Skeletal muscle tissue (tissue), 3 donors: ENCODE measurements at regions not wholly inside any gene's neighbourhood (a gene's known extent, or its start where the extent isn't known, plus 50 kb on each side); places are given as distances from the start of the nearest gene placed in this dataset.

ENCODE experiments used
- H3K27ac ChIP-seq: one replicate; pipeline ENCODE4 v1.7.0; 2013; ENCODE audit warnings: mild to moderate bottlenecking, low read depth, low read length, inconsistent platforms
- H3K27me3 ChIP-seq, 3 donors: one replicate each; pipeline ENCODE4 v1.7.0; 2013; ENCODE audit warnings: low read length in 3 of 3; ENCODE audit not compliant: control insufficient read depth in 3 of 3, insufficient read depth in 3 of 3
- H3K36me3 ChIP-seq, 3 donors: one replicate each; pipeline ENCODE4 v1.7.0; 2013; ENCODE audit warnings: low read length in 3 of 3; ENCODE audit not compliant: control insufficient read depth in 3 of 3, insufficient read depth in 3 of 3
- H3K4me1 ChIP-seq, 3 donors: one replicate each; pipeline ENCODE4 v1.7.0; 2013; ENCODE audit warnings: low read length in 3 of 3, mild to moderate bottlenecking in 3 of 3; ENCODE audit not compliant: control insufficient read depth in 3 of 3, insufficient read depth in 3 of 3
- H3K4me3 ChIP-seq, 3 donors: one replicate each; pipeline ENCODE4 v1.7.0; 2013; ENCODE audit warnings: low read length in 3 of 3
- H3K9ac ChIP-seq, 3 donors: one replicate each; pipeline ENCODE4 v1.7.0; 2013; ENCODE audit warnings: low read length in 3 of 3, mild to moderate bottlenecking in 3 of 3, moderate library complexity in 2 of 3, low read depth in 1 of 3
- H3K9me3 ChIP-seq, 3 donors: one replicate each; pipeline ENCODE4 v1.7.0; 2013; ENCODE audit warnings: low read length in 3 of 3; ENCODE audit not compliant: control insufficient read depth in 3 of 3
- donor health status: Osteomylitis.

- Histone ChIP-seq H3K4me3 (no peak overlapping the region), H3K4me1 (no peaks in the 10 kb centered on the region), H3K36me3 (no peaks in the 10 kb centered on the region), H3K9ac (no peak overlapping the region), H3K27ac (no peak overlapping the region), H3K9me3 (no peaks in the 10 kb centered on the region), H3K27me3 (peaks cover 0 to 10% (median 0%) of the 10 kb centered on the region in 3 donors)
These were observed 301.1 kb downstream of the SHQ1 start for GRCh38 chr3:72547183-72547582.

- Histone ChIP-seq H3K36me3 (no peaks in the 10 kb centered on the region), H3K4me1 (no peaks in the 10 kb centered on the region), H3K9me3 (peaks cover 0 to 6% (median 0%) of the 10 kb centered on the region in 3 donors), H3K27ac (no peak overlapping the region), H3K4me3 (no peak overlapping the region), H3K9ac (no peak overlapping the region), H3K27me3 (peaks cover 0 to 9% (median 0%) of the 10 kb centered on the region in 3 donors)
These were observed 304.0 kb downstream of the SHQ1 start for GRCh38 chr3:72544239-72544638.

GRCh38 chr3:72543246-72543645 is 305.0 kb downstream of the SHQ1 start:
- peaks cover 0 to 3% (median 0%) of the 10 kb centered on the region in 3 donors for H3K27me3 ChIP-seq
- no peak overlapping the region for H3K4me3 ChIP-seq
- no peaks in the 10 kb centered on the region for H3K4me1 ChIP-seq
- no peaks in the 10 kb centered on the region for H3K36me3 ChIP-seq
- H3K27ac ChIP-seq: no peak overlapping the region
- H3K9ac ChIP-seq: no peak overlapping the region
- peaks cover 0 to 6% (median 0%) of the 10 kb centered on the region in 3 donors for H3K9me3 ChIP-seq

GRCh38 chr3:72542781-72543180 is 305.5 kb downstream of the SHQ1 start:
- no peak overlapping the region for H3K4me3 ChIP-seq
- H3K9me3 ChIP-seq: peaks cover 0 to 6% (median 0%) of the 10 kb centered on the region in 3 donors
- no peak overlapping the region for H3K9ac ChIP-seq
- H3K4me1 ChIP-seq: no peaks in the 10 kb centered on the region
- no peak overlapping the region for H3K27ac ChIP-seq
- no peaks in the 10 kb centered on the region for H3K36me3 ChIP-seq
- H3K27me3 ChIP-seq: peaks cover 0 to 3% (median 0%) of the 10 kb centered on the region in 3 donors

GRCh38 chr3:72539856-72540255 is 308.4 kb downstream of the SHQ1 start:
- Histone ChIP-seq H3K27me3 (peaks cover 0 to 3% (median 0%) of the 10 kb centered on the region in 3 donors), H3K27ac (no peak overlapping the region), H3K4me3 (no peak overlapping the region), H3K4me1 (no peaks in the 10 kb centered on the region), H3K36me3 (no peaks in the 10 kb centered on the region), H3K9ac (no peak overlapping the region), H3K9me3 (peaks cover 0 to 6% (median 0%) of the 10 kb centered on the region in 3 donors)

GRCh38 chr3:72538070-72538745 is 310.0 kb downstream of the SHQ1 start:
- peaks cover 0 to 6% (median 0%) of the 10 kb centered on the region in 3 donors for H3K9me3 ChIP-seq
- H3K4me3 ChIP-seq: no peak overlapping the region
- H3K36me3 ChIP-seq: no peaks in the 10 kb centered on the region
- H3K9ac ChIP-seq: no peak overlapping the region
- peaks cover 0 to 3% (median 0%) of the 10 kb centered on the region in 3 donors for H3K27me3 ChIP-seq
- no peak overlapping the region for H3K27ac ChIP-seq
- no peaks in the 10 kb centered on the region for H3K4me1 ChIP-seq

GRCh38 chr3:72537448-72537847 is 310.8 kb downstream of the SHQ1 start:
- Histone ChIP-seq H3K36me3 (no peaks in the 10 kb centered on the region), H3K27me3 (peaks cover 0 to 3% (median 1%) of the 10 kb centered on the region in 3 donors), H3K27ac (no peak overlapping the region), H3K9ac (no peak overlapping the region), H3K9me3 (peaks cover 0 to 6% (median 0%) of the 10 kb centered on the region in 3 donors), H3K4me3 (no peak overlapping the region), H3K4me1 (no peaks in the 10 kb centered on the region)

- Histone ChIP-seq H3K4me3 (no peak overlapping the region), H3K9me3 (peaks cover 0 to 6% (median 0%) of the 10 kb centered on the region in 3 donors)
These were observed 311.4 kb downstream of the SHQ1 start for GRCh38 chr3:72536878-72537267.

GRCh38 chr3:72536206-72536877 is 311.9 kb downstream of the SHQ1 start:
- H3K4me1 ChIP-seq: no peaks in the 10 kb centered on the region
- H3K4me3 ChIP-seq: no peak overlapping the region
- H3K27me3 ChIP-seq: peaks cover 0 to 3% (median 3%) of the 10 kb centered on the region in 3 donors
- H3K27ac ChIP-seq: no peak overlapping the region
- H3K9ac ChIP-seq: no peak overlapping the region
- H3K9me3 ChIP-seq: peaks cover 0 to 1% (median 0%) of the 10 kb centered on the region in 3 donors
- H3K36me3 ChIP-seq: no peaks in the 10 kb centered on the region

More at GRCh38 chr3:72536878-72537267, 311.4 kb downstream of the SHQ1 start:
- Histone ChIP-seq H3K4me1 (no peaks in the 10 kb centered on the region), H3K36me3 (no peaks in the 10 kb centered on the region), H3K9ac (no peak overlapping the region), H3K27me3 (peaks cover 0 to 3% (median 3%) of the 10 kb centered on the region in 3 donors), H3K27ac (no peak overlapping the region)

- H3K9ac ChIP-seq: no peak overlapping the region
- no peak overlapping the region for H3K27ac ChIP-seq
- H3K27me3 ChIP-seq: peaks cover 0 to 3% (median 3%) of the 10 kb centered on the region in 3 donors
- H3K4me1 ChIP-seq: no peaks in the 10 kb centered on the region
- H3K36me3 ChIP-seq: no peaks in the 10 kb centered on the region
- no peak overlapping the region for H3K4me3 ChIP-seq
- no peaks in the 10 kb centered on the region for H3K9me3 ChIP-seq
These were observed 312.5 kb downstream of the SHQ1 start for GRCh38 chr3:72535772-72536171.
